ENCODE measurements at regions not wholly inside any gene's neighbourhood (a gene's known extent, or its start where the extent isn't known, plus 50 kb on each side); places are given as distances from the start of the nearest gene placed in this dataset.
A peak's percentile ranks its signal among the peaks of the same experiment; 100 is the strongest.

DNA sequence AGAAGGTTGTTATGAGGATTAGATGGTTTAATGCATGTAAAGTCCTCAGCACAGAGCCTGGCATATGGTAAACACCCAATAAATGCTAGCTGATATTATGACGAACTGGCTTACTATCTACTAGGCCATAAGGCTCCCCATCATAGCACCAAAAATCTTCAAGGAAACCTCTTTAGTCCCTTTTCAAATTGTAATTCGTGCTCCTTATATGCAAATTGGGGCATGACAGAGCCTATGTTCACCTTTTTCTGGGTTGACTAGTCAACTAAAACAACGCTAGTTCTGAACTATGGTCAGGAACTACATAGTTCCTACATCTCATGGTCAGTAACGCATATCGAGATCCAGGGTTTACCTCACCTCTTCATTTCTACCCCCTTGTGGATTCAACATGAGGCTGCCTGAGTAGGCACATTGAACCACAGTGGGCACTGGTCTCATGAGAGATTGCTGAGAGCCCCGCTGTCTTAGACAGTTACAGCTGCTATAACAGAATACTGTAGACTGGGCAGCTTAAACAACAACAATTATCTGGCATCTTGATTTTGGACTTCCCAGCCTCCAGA lies 97.2 kb upstream of the TNFAIP3 start:
- H3K27me3 ChIP-seq (ENCODE audit: control insufficient read depth in 2 of 2, insufficient read depth in 2 of 2, low read length in 2 of 2), result no peaks in the 10 kb centered on the region
- H3K9ac ChIP-seq (ENCODE audit: low read depth in 1 of 2, low read length in 2 of 2), result no peak overlapping the region
- no peaks in the 10 kb centered on the region for H3K4me1 ChIP-seq (ENCODE audit: control insufficient read depth in 2 of 2, insufficient read depth in 2 of 2, low read length in 2 of 2)
- no peaks in the 10 kb centered on the region for H3K36me3 ChIP-seq (ENCODE audit: control insufficient read depth in 2 of 2, insufficient read depth in 2 of 2, low read length in 2 of 2)
- no peak overlapping the region for H3K4me3 ChIP-seq (ENCODE audit: low read length in 2 of 2)
- no peak overlapping the region for H3K27ac ChIP-seq (ENCODE audit: low read depth in 2 of 2, low read length in 2 of 2)
- no peaks in the 10 kb centered on the region for H3K9me3 ChIP-seq (ENCODE audit: control insufficient read depth in 2 of 2, low read length in 2 of 2)

- no peaks in the 10 kb centered on the region for H3K4me1 ChIP-seq (ENCODE audit: control insufficient read depth in 2 of 2, insufficient read depth in 2 of 2, low read length in 2 of 2)
- H3K27me3 ChIP-seq (ENCODE audit: control insufficient read depth in 2 of 2, insufficient read depth in 2 of 2, low read length in 2 of 2), result no peaks in the 10 kb centered on the region
- H3K9me3 ChIP-seq (ENCODE audit: control insufficient read depth in 2 of 2, low read length in 2 of 2), result no peaks in the 10 kb centered on the region
- no peaks in the 10 kb centered on the region for H3K36me3 ChIP-seq (ENCODE audit: control insufficient read depth in 2 of 2, insufficient read depth in 2 of 2, low read length in 2 of 2)
- H3K9ac ChIP-seq (ENCODE audit: low read depth in 1 of 2, low read length in 2 of 2), result no peak overlapping the region
- no peak overlapping the region for H3K4me3 ChIP-seq (ENCODE audit: low read length in 2 of 2)
- H3K27ac ChIP-seq (ENCODE audit: low read depth in 2 of 2, low read length in 2 of 2), result no peak overlapping the region
These were observed 94.4 kb upstream of the TNFAIP3 start for GRCh38 chr6:137772541-137773250.

DNA sequence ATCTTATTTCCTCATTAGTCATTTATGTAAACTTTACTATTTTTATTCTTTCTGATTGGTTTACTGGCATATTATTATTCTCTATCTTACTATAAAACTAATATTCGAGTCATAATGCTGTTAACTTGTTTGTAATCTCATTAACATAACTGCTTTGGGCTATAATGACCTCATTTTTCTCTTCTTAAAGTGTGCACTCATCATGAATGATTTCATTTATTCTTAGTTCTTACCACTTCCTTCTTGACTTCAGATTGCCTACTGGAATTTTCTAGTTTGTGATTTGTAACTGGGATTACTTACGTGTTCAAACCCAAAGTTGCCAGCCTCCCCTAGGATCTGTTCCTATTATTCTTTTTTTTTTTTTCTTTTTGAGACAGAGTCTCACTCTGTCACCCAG lies 91.8 kb upstream of the TNFAIP3 start:
- Histone ChIP-seq H3K27me3 (ENCODE audit: control insufficient read depth in 2 of 2, insufficient read depth in 2 of 2, low read length in 2 of 2) (no peaks in the 10 kb centered on the region), H3K36me3 (ENCODE audit: control insufficient read depth in 2 of 2, insufficient read depth in 2 of 2, low read length in 2 of 2) (no peaks in the 10 kb centered on the region), H3K27ac (ENCODE audit: low read depth in 2 of 2, low read length in 2 of 2) (no peak overlapping the region), H3K4me1 (ENCODE audit: control insufficient read depth in 2 of 2, insufficient read depth in 2 of 2, low read length in 2 of 2) (peaks cover 0 to 3% of the 10 kb centered on the region in 2 donors), H3K9ac (ENCODE audit: low read depth in 1 of 2, low read length in 2 of 2) (no peak overlapping the region), H3K9me3 (ENCODE audit: control insufficient read depth in 2 of 2, low read length in 2 of 2) (no peaks in the 10 kb centered on the region), H3K4me3 (ENCODE audit: low read length in 2 of 2) (no peak overlapping the region)

DNA sequence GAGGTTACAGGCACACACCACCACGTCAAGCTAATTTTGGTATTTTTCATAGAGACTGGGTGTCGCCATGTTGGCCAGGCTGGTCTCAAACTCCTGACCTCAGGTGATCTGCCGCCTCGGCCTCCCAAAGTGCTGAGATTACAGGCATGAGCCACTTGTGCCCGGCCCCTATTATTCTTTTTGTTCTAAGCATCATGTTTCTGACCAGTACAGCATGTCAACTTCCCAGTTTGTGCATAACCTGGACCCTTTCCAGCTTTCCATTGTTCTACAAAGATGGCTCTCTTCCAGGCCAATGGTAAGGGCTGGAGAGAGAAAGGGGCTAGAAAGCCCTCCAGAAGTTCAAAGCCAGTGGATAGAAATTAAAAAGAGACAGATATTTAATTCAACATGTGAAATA lies 91.3 kb upstream of the TNFAIP3 start:
- Histone ChIP-seq H3K9me3 (ENCODE audit: control insufficient read depth in 2 of 2, low read length in 2 of 2) (no peaks in the 10 kb centered on the region), H3K9ac (ENCODE audit: low read depth in 1 of 2, low read length in 2 of 2) (no peak overlapping the region), H3K4me1 (ENCODE audit: control insufficient read depth in 2 of 2, insufficient read depth in 2 of 2, low read length in 2 of 2) (peaks cover 0 to 3% of the 10 kb centered on the region in 2 donors), H3K27ac (ENCODE audit: low read depth in 2 of 2, low read length in 2 of 2) (no peak overlapping the region), H3K36me3 (ENCODE audit: control insufficient read depth in 2 of 2, insufficient read depth in 2 of 2, low read length in 2 of 2) (no peaks in the 10 kb centered on the region), H3K4me3 (ENCODE audit: low read length in 2 of 2) (no peak overlapping the region), H3K27me3 (ENCODE audit: control insufficient read depth in 2 of 2, insufficient read depth in 2 of 2, low read length in 2 of 2) (no peaks in the 10 kb centered on the region)

DNA sequence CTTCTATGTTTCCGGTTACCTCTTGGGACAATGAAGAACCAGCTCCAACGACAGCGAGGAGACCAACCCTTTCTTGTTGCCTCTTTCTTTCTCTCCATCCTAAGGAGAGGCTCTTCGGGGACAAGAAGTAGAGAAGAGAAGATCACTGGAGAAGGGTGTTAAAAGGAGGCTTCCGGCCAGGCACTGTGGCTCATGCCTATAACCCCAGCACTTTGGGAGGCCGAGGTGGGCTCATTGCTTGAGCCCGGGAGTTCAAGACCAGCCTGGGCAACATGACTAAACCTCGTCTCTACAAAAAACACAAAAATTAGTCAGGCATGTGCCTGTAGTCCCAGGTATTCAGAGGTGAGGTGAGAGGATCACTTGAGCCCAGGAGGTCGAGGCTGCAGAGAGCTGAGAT lies 90.8 kb upstream of the TNFAIP3 start:
- H3K27ac ChIP-seq (ENCODE audit: low read depth in 2 of 2, low read length in 2 of 2), result no peak overlapping the region
- no peaks in the 10 kb centered on the region for H3K9me3 ChIP-seq (ENCODE audit: control insufficient read depth in 2 of 2, low read length in 2 of 2)
- H3K9ac ChIP-seq (ENCODE audit: low read depth in 1 of 2, low read length in 2 of 2), result no peak overlapping the region
- H3K36me3 ChIP-seq (ENCODE audit: control insufficient read depth in 2 of 2, insufficient read depth in 2 of 2, low read length in 2 of 2), result no peaks in the 10 kb centered on the region
- H3K4me3 ChIP-seq (ENCODE audit: low read length in 2 of 2), result no peak overlapping the region
- peaks cover 0 to 3% of the 10 kb centered on the region in 2 donors for H3K4me1 ChIP-seq (ENCODE audit: control insufficient read depth in 2 of 2, insufficient read depth in 2 of 2, low read length in 2 of 2)
- H3K27me3 ChIP-seq (ENCODE audit: control insufficient read depth in 2 of 2, insufficient read depth in 2 of 2, low read length in 2 of 2), result no peaks in the 10 kb centered on the region

- H3K9ac ChIP-seq (ENCODE audit: low read depth in 1 of 2, low read length in 2 of 2), result no peak overlapping the region
- peaks cover 0 to 3% of the 10 kb centered on the region in 2 donors for H3K4me1 ChIP-seq (ENCODE audit: control insufficient read depth in 2 of 2, insufficient read depth in 2 of 2, low read length in 2 of 2)
- H3K27ac ChIP-seq (ENCODE audit: low read depth in 2 of 2, low read length in 2 of 2), result peak overlapping the region; percentile 9 to 13
- H3K27me3 ChIP-seq (ENCODE audit: control insufficient read depth in 2 of 2, insufficient read depth in 2 of 2, low read length in 2 of 2), result no peaks in the 10 kb centered on the region
- H3K36me3 ChIP-seq (ENCODE audit: control insufficient read depth in 2 of 2, insufficient read depth in 2 of 2, low read length in 2 of 2), result no peaks in the 10 kb centered on the region
- no peaks in the 10 kb centered on the region for H3K9me3 ChIP-seq (ENCODE audit: control insufficient read depth in 2 of 2, low read length in 2 of 2)
- H3K4me3 ChIP-seq (ENCODE audit: low read length in 2 of 2), result no peak overlapping the region
These were observed 90.0 kb upstream of the TNFAIP3 start for GRCh38 chr6:137776786-137777686.

- no peaks in the 10 kb centered on the region for H3K36me3 ChIP-seq (ENCODE audit: control insufficient read depth in 2 of 2, insufficient read depth in 2 of 2, low read length in 2 of 2)
- H3K9ac ChIP-seq (ENCODE audit: low read depth in 1 of 2, low read length in 2 of 2), result no peak overlapping the region
- H3K9me3 ChIP-seq (ENCODE audit: control insufficient read depth in 2 of 2, low read length in 2 of 2), result no peaks in the 10 kb centered on the region
- peak overlapping the region in 1 of 2 donors; percentile 13 for H3K27ac ChIP-seq (ENCODE audit: low read depth in 2 of 2, low read length in 2 of 2)
- H3K4me1 ChIP-seq (ENCODE audit: control insufficient read depth in 2 of 2, insufficient read depth in 2 of 2, low read length in 2 of 2), result peaks cover 0 to 3% of the 10 kb centered on the region in 2 donors
- no peaks in the 10 kb centered on the region for H3K27me3 ChIP-seq (ENCODE audit: control insufficient read depth in 2 of 2, insufficient read depth in 2 of 2, low read length in 2 of 2)
- H3K4me3 ChIP-seq (ENCODE audit: low read length in 2 of 2), result no peak overlapping the region
These were observed 89.4 kb upstream of the TNFAIP3 start for GRCh38 chr6:137777687-137778075.

- H3K36me3 ChIP-seq (ENCODE audit: control insufficient read depth in 2 of 2, insufficient read depth in 2 of 2, low read length in 2 of 2), result no peaks in the 10 kb centered on the region
- no peak overlapping the region for H3K9ac ChIP-seq (ENCODE audit: low read depth in 1 of 2, low read length in 2 of 2)
- H3K4me3 ChIP-seq (ENCODE audit: low read length in 2 of 2), result no peak overlapping the region
- H3K4me1 ChIP-seq (ENCODE audit: control insufficient read depth in 2 of 2, insufficient read depth in 2 of 2, low read length in 2 of 2), result peaks cover 0 to 3% of the 10 kb centered on the region in 2 donors
- no peaks in the 10 kb centered on the region for H3K9me3 ChIP-seq (ENCODE audit: control insufficient read depth in 2 of 2, low read length in 2 of 2)
- H3K27me3 ChIP-seq (ENCODE audit: control insufficient read depth in 2 of 2, insufficient read depth in 2 of 2, low read length in 2 of 2), result no peaks in the 10 kb centered on the region
- H3K27ac ChIP-seq (ENCODE audit: low read depth in 2 of 2, low read length in 2 of 2), result peak overlapping the region; percentile 18 to 67
These were observed 87.1 kb upstream of the TNFAIP3 start for GRCh38 chr6:137779982-137780381.

GRCh38 chr6:137780447-137781034 lies 86.5 kb upstream of the TNFAIP3 start:
- Histone ChIP-seq H3K4me1 (ENCODE audit: control insufficient read depth in 2 of 2, insufficient read depth in 2 of 2, low read length in 2 of 2) (peaks cover 0 to 3% of the 10 kb centered on the region in 2 donors), H3K27me3 (ENCODE audit: control insufficient read depth in 2 of 2, insufficient read depth in 2 of 2, low read length in 2 of 2) (no peaks in the 10 kb centered on the region), H3K9ac (ENCODE audit: low read depth in 1 of 2, low read length in 2 of 2) (no peak overlapping the region), H3K4me3 (ENCODE audit: low read length in 2 of 2) (no peak overlapping the region), H3K27ac (ENCODE audit: low read depth in 2 of 2, low read length in 2 of 2) (peak overlapping the region; percentile 18 to 67), H3K9me3 (ENCODE audit: control insufficient read depth in 2 of 2, low read length in 2 of 2) (no peaks in the 10 kb centered on the region), H3K36me3 (ENCODE audit: control insufficient read depth in 2 of 2, insufficient read depth in 2 of 2, low read length in 2 of 2) (no peaks in the 10 kb centered on the region)

DNA sequence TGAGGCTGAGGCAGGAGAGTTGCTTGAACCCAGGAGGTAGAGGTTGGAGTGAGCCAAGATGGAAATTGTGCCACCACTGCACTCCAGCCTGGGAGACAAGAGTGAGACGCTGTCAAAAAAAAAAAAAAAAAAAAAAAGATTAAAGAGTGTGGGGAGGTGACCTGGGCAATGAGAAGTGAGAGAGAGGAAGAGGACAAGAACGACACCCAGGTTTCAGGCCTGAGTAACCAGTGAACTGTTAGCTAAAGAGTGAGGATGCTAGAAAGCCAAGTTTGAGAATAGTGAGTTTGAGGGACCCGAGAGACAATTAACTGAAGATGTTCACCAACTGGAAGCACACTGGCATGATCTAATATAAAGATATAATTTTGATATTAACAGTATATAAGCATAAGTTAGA lies 85.4 kb upstream of the TNFAIP3 start:
- Histone ChIP-seq H3K4me1 (ENCODE audit: control insufficient read depth in 2 of 2, insufficient read depth in 2 of 2, low read length in 2 of 2) (peaks cover 0 to 3% of the 10 kb centered on the region in 2 donors), H3K36me3 (ENCODE audit: control insufficient read depth in 2 of 2, insufficient read depth in 2 of 2, low read length in 2 of 2) (no peaks in the 10 kb centered on the region), H3K9ac (ENCODE audit: low read depth in 1 of 2, low read length in 2 of 2) (no peak overlapping the region), H3K9me3 (ENCODE audit: control insufficient read depth in 2 of 2, low read length in 2 of 2) (no peaks in the 10 kb centered on the region), H3K4me3 (ENCODE audit: low read length in 2 of 2) (no peak overlapping the region), H3K27ac (ENCODE audit: low read depth in 2 of 2, low read length in 2 of 2) (peak overlapping the region in 1 of 2 donors; percentile 67), H3K27me3 (ENCODE audit: control insufficient read depth in 2 of 2, insufficient read depth in 2 of 2, low read length in 2 of 2) (no peaks in the 10 kb centered on the region)

Data from mucosa of rectum (tissue), 2 donors.